Ecto neural progenitor cell (in vitro differentiated cells): ENCODE measurements at regions not wholly inside any gene's neighbourhood (a gene's known extent, or its start where the extent isn't known, plus 50 kb on each side); places are given as distances from the start of the nearest gene placed in this dataset.
"Not testable (repeated sequence)": the region's sequence is repeated elsewhere in the genome, so short reads cannot be mapped to it uniquely, and the experiment has no call there.

Source experiments
- DNase-seq: peaks from one replicate; pipeline ENCODE4 v3.0.0-alpha.2; 2018; ENCODE audit warnings: low spot score

- no peak for DNase-seq
These were observed 55.5 kb downstream of the TPBG start for GRCh38 chr6:82419132-82419581.

- DNase-seq: no peak
These were observed 56.2 kb downstream of the TPBG start for GRCh38 chr6:82419859-82420258.

GRCh38 chr6:82430611-82431010 lies 67.0 kb downstream of the TPBG start:
- no peak for DNase-seq

GRCh38 chr6:82436740-82437139 lies 73.1 kb downstream of the TPBG start:
- DNase-seq: no peak

GRCh38 chr6:82437701-82438100 lies 74.1 kb downstream of the TPBG start:
- DNase-seq: no peak

- DNase-seq: no peak
These were observed 77.6 kb downstream of the TPBG start for GRCh38 chr6:82441047-82441855.

- no peak for DNase-seq
These were observed 78.6 kb downstream of the TPBG start for GRCh38 chr6:82442061-82442719.

GRCh38 chr6:82458147-82458546 lies 94.5 kb downstream of the TPBG start:
- no peak for DNase-seq

GRCh38 chr6:82458705-82459104 lies 95.1 kb downstream of the TPBG start:
- no peak for DNase-seq

GRCh38 chr6:82461536-82461935 lies 97.9 kb downstream of the TPBG start:
- no peak for DNase-seq

- DNase-seq: no peak
These were observed 103.7 kb downstream of the TPBG start for GRCh38 chr6:82467338-82467737.

GRCh38 chr6:82470123-82470522 lies 106.5 kb downstream of the TPBG start:
- DNase-seq: not testable (repeated sequence)

- not testable (repeated sequence) for DNase-seq
These were observed 111.5 kb downstream of the TPBG start for GRCh38 chr6:82475106-82475505.

- DNase-seq: no peak
These were observed 120.4 kb downstream of the TPBG start for GRCh38 chr6:82484001-82484400.

GRCh38 chr6:82484737-82485626 lies 121.4 kb downstream of the TPBG start:
- no peak for DNase-seq

- DNase-seq: no peak
These were observed 124.3 kb downstream of the TPBG start for GRCh38 chr6:82487895-82488294.

- DNase-seq: no peak
These were observed 124.8 kb downstream of the TPBG start for GRCh38 chr6:82488403-82488802.

- DNase-seq: no peak
These were observed 128.5 kb downstream of the TPBG start for GRCh38 chr6:82492134-82492533.

- no peak for DNase-seq
These were observed 129.8 kb downstream of the TPBG start for GRCh38 chr6:82493467-82493866.

GRCh38 chr6:82494367-82494766 lies 130.8 kb downstream of the TPBG start:
- no peak for DNase-seq

- DNase-seq: not testable (repeated sequence)
These were observed 138.3 kb downstream of the TPBG start for GRCh38 chr6:82501901-82502300.

GRCh38 chr6:82506526-82506925 lies 142.9 kb downstream of the TPBG start:
- no peak for DNase-seq
